ENCODE measurements at regions not wholly inside any gene's neighbourhood (a gene's known extent, or its start where the extent isn't known, plus 50 kb on each side); places are given as distances from the start of the nearest gene placed in this dataset.
"Not testable (repeated sequence)": the region's sequence is repeated elsewhere in the genome, so short reads cannot be mapped to it uniquely, and the experiment has no call there.

GRCh38 chr5:164148292-164148691, 642.9 kb downstream of the MAT2B start:
- TF ChIP-seq CTCF (IDR thresholded peaks at IDR 0.05; ENCODE audit: unreplicated experiment), result no peak
- Mint-ChIP-seq H3K27me3 (no peaks in the 10 kb centered on the region), H3K36me3 (ENCODE audit: insufficient read depth) (no peaks in the 10 kb centered on the region), H3K4me3 (ENCODE audit: low read depth) (no peak overlapping the region), H3K9me3 (ENCODE audit: low read depth) (peaks cover 5% of the 10 kb centered on the region), H3K27ac (no peak overlapping the region), H3K4me1 (ENCODE audit: low read depth) (no peaks in the 10 kb centered on the region)
- DNase-seq (ENCODE audit: low spot score, unreplicated experiment), result no peak

- not testable (repeated sequence) for H3K36me3 Mint-ChIP-seq (ENCODE audit: insufficient read depth); H3K9me3 Mint-ChIP-seq (ENCODE audit: low read depth); H3K4me1 Mint-ChIP-seq (ENCODE audit: low read depth); H3K27ac Mint-ChIP-seq; H3K27me3 Mint-ChIP-seq; H3K4me3 Mint-ChIP-seq (ENCODE audit: low read depth); DNase-seq (ENCODE audit: low spot score, unreplicated experiment)
Measured at GRCh38 chr5:164152539-164152938, 647.1 kb downstream of the MAT2B start.

- Mint-ChIP-seq H3K4me3 (ENCODE audit: low read depth) (no peak overlapping the region), H3K36me3 (ENCODE audit: insufficient read depth) (no peaks in the 10 kb centered on the region), H3K4me1 (ENCODE audit: low read depth) (peaks cover 3% of the 10 kb centered on the region), H3K9me3 (ENCODE audit: low read depth) (peaks cover 5% of the 10 kb centered on the region), H3K27me3 (no peaks in the 10 kb centered on the region), H3K27ac (no peak overlapping the region)
- no peak for DNase-seq (ENCODE audit: low spot score, unreplicated experiment)
- no peak for TF ChIP-seq CTCF (IDR thresholded peaks at IDR 0.05; ENCODE audit: unreplicated experiment)
Measured at GRCh38 chr5:164153469-164154172, 648.2 kb downstream of the MAT2B start.

GRCh38 chr5:164170814-164171213, 665.4 kb downstream of the MAT2B start:
- no peaks in the 10 kb centered on the region for H3K27me3 Mint-ChIP-seq
- H3K36me3 Mint-ChIP-seq (ENCODE audit: insufficient read depth), result no peaks in the 10 kb centered on the region
- no peak for DNase-seq (ENCODE audit: low spot score, unreplicated experiment)
- H3K4me3 Mint-ChIP-seq (ENCODE audit: low read depth), result no peak overlapping the region
- H3K9me3 Mint-ChIP-seq (ENCODE audit: low read depth), result peaks cover 3% of the 10 kb centered on the region
- H3K27ac Mint-ChIP-seq, result no peak overlapping the region
- TF ChIP-seq CTCF (IDR thresholded peaks at IDR 0.05; ENCODE audit: unreplicated experiment), result no peak
- peaks cover 40% of the 10 kb centered on the region for H3K4me1 Mint-ChIP-seq (ENCODE audit: low read depth)

- H3K27ac Mint-ChIP-seq, result no peak overlapping the region
- no peaks in the 10 kb centered on the region for H3K27me3 Mint-ChIP-seq
- DNase-seq (ENCODE audit: low spot score, unreplicated experiment), result no peak
- H3K4me1 Mint-ChIP-seq (ENCODE audit: low read depth), result peaks cover 19% of the 10 kb centered on the region
- H3K36me3 Mint-ChIP-seq (ENCODE audit: insufficient read depth), result peaks cover 4% of the 10 kb centered on the region
- no peak overlapping the region for H3K4me3 Mint-ChIP-seq (ENCODE audit: low read depth)
- TF ChIP-seq CTCF (IDR thresholded peaks at IDR 0.05; ENCODE audit: unreplicated experiment), result no peak
- peaks cover 12% of the 10 kb centered on the region for H3K9me3 Mint-ChIP-seq (ENCODE audit: low read depth)
Measured at GRCh38 chr5:164175083-164175482, 669.7 kb downstream of the MAT2B start.

- peaks cover 4% of the 10 kb centered on the region for H3K36me3 Mint-ChIP-seq (ENCODE audit: insufficient read depth)
- peaks cover 9% of the 10 kb centered on the region for H3K9me3 Mint-ChIP-seq (ENCODE audit: low read depth)
- H3K4me1 Mint-ChIP-seq (ENCODE audit: low read depth), result peaks cover 2% of the 10 kb centered on the region
- TF ChIP-seq CTCF (IDR thresholded peaks at IDR 0.05; ENCODE audit: unreplicated experiment), result no peak
- DNase-seq (ENCODE audit: low spot score, unreplicated experiment), result no peak
- H3K27ac Mint-ChIP-seq, result no peak overlapping the region
- no peaks in the 10 kb centered on the region for H3K27me3 Mint-ChIP-seq
- H3K4me3 Mint-ChIP-seq (ENCODE audit: low read depth), result no peak overlapping the region
Measured at GRCh38 chr5:164179406-164179805, 674.0 kb downstream of the MAT2B start.
